Activated naive CD8-positive, alpha-beta T cell (primary cell): ENCODE measurements at regions not wholly inside any gene's neighbourhood (a gene's known extent, or its start where the extent isn't known, plus 50 kb on each side); places are given as distances from the start of the nearest gene placed in this dataset.

Source experiments
- H3K27ac Mint-ChIP-seq: one replicate; pipeline ENCODE4 v1.8.0; 2021; ENCODE audit warnings: mixed read lengths
- H3K27me3 Mint-ChIP-seq: one replicate; pipeline ENCODE4 v1.8.0; 2021; ENCODE audit warnings: mixed read lengths
- H3K36me3 Mint-ChIP-seq: one replicate; pipeline ENCODE4 v1.8.0; 2021; ENCODE audit warnings: mixed read lengths
- H3K4me1 Mint-ChIP-seq: one replicate; pipeline ENCODE4 v1.8.0; 2021; ENCODE audit warnings: low read depth, mixed read lengths
- H3K4me3 Mint-ChIP-seq: one replicate; pipeline ENCODE4 v1.8.0; 2021; ENCODE audit warnings: mild to moderate bottlenecking, mixed read lengths
- H3K9me3 Mint-ChIP-seq: one replicate; pipeline ENCODE4 v1.8.0; 2021; ENCODE audit warnings: low read depth, mixed read lengths

DNA sequence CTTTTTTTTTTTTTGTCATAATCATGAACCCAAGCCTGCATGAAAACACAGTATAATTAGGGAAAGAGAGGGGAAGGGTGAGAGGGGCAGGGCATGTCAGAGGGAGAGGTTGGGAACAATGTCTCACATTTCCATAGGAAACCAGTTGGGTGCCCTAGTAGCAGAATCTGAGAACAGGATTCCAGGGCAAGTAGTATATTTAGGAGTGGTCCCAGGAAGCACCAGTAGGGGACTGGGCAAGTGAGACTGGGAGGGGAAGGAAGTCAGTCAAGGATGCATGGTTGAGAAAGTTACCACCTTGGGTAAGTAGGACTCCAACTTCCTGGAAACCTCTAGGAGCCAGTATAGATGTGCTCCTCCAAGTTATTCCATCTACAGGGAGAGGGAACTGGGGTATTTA lies 88.6 kb upstream of the MAFB start:
- H3K36me3 Mint-ChIP-seq: no peaks in the 10 kb centered on the region

DNA sequence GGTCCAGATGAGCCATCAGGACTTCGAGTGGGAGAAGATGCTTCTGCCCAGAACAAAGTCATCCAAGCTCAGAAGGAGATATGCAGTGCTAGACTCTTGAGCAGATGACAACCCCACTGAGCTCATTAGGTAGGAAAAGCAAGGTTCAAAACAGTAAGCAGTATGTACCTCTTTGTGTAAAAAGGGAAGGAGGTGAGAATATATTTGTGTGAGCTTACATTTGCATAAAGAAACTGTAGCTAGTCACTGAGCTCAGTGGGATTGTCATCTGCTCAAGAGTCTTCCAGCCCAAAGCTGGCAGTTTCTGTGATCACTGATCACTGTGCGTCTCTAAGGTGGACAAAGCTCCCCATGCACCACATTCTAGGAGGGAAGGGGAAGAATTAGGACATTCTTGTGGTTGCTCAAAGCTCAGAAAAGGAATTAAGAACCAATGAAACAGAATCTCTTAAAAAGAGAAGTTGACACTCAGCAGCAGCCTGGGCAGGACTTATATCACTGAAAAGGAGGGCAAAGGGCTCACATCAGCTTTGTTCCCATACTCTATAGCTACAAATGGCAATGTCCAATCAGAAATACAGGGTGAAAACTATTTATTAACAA lies 90.0 kb upstream of the MAFB start:
- Mint-ChIP-seq H3K4me1 (no peaks in the 10 kb centered on the region), H3K27me3 (no peaks in the 10 kb centered on the region), H3K9me3 (no peaks in the 10 kb centered on the region), H3K4me3 (no peak overlapping the region), H3K36me3 (no peaks in the 10 kb centered on the region), H3K27ac (no peak overlapping the region)

More for the DNA sequence above, 88.6 kb upstream of the MAFB start:
- no peaks in the 10 kb centered on the region for H3K27me3 Mint-ChIP-seq
- H3K4me1 Mint-ChIP-seq: no peaks in the 10 kb centered on the region
- H3K9me3 Mint-ChIP-seq: no peaks in the 10 kb centered on the region
- no peak overlapping the region for H3K27ac Mint-ChIP-seq
- no peak overlapping the region for H3K4me3 Mint-ChIP-seq

DNA sequence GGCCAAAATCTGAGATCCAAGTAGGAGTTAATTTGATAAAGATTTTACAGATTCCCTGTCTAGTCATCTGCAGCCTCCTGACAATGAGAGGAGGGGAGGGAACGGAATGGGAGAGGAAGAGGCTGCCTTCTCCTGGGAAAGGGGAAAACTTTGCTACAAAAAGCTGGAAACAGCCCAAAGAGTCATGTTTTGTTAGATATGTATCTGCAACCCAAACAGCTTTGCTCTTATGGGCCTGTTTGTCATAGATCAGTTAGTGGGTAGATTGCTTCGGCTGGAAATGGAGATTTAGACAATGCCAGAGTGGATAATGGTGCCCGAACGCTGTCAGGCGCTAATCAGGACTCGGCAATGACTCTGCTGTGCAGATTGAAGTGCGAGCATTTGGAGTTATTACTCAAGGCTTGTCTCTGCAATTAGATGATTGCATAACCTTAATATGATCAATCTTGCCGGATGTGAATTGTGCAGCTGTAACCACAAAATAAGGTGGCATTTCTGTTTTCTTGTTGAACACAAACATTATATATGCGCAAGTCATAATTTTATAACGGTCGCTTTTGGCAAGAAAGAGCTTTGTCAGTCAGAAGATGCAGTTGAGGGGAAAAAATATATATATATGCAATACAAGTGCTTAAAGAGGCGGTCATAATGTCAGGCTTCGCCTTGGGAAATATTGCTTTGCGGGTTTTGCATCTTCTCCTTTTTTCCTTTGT lies 92.4 kb upstream of the MAFB start:
- H3K4me3 Mint-ChIP-seq: no peak overlapping the region
- no peaks in the 10 kb centered on the region for H3K4me1 Mint-ChIP-seq
- no peaks in the 10 kb centered on the region for H3K9me3 Mint-ChIP-seq
- H3K27me3 Mint-ChIP-seq: peaks cover under 1% of the 10 kb centered on the region
- H3K36me3 Mint-ChIP-seq: no peaks in the 10 kb centered on the region
- no peak overlapping the region for H3K27ac Mint-ChIP-seq

DNA sequence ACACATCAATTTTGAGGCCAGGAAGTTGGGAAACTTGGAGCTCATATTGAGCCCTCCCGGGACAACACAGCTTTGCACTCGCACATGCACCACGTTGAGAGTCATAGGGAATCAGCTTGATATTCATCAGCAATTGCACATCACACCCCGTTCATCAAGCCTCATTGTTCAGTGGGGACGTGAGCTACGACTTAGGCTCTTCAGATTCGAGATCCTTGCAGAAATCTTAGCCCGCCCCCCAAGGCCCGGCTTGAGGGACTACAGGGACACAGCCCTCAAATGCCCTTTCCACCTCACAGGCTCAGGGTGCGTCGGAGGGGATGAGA lies 93.0 kb upstream of the MAFB start:
- Mint-ChIP-seq H3K36me3 (no peaks in the 10 kb centered on the region), H3K27ac (no peak overlapping the region), H3K4me1 (no peaks in the 10 kb centered on the region), H3K27me3 (peaks cover 3% of the 10 kb centered on the region), H3K4me3 (no peak overlapping the region), H3K9me3 (no peaks in the 10 kb centered on the region)

DNA sequence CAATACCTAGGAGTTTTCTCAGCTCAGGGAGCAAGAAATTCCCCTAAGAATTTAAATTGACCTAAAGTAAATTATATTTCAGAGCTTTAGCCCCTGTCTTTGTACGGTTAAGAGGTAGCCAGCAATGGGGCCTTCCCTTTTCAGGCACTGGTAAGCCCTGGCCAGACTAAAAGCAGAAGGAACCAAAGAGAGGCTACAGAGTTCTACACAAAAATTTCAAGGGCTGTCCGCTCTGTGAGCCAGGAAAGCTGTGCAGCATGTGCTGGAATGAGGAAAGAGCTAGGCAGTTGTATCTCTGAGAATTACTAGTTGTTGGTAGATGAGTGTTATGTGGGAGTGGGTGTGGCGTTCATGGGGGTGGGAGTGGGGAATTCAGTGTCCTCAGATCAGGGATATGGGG lies 96.3 kb upstream of the MAFB start:
- H3K4me1 Mint-ChIP-seq: no peaks in the 10 kb centered on the region
- H3K9me3 Mint-ChIP-seq: no peaks in the 10 kb centered on the region
- no peak overlapping the region for H3K4me3 Mint-ChIP-seq
- no peak overlapping the region for H3K27ac Mint-ChIP-seq
- no peaks in the 10 kb centered on the region for H3K36me3 Mint-ChIP-seq
- peaks cover 10% of the 10 kb centered on the region for H3K27me3 Mint-ChIP-seq

DNA sequence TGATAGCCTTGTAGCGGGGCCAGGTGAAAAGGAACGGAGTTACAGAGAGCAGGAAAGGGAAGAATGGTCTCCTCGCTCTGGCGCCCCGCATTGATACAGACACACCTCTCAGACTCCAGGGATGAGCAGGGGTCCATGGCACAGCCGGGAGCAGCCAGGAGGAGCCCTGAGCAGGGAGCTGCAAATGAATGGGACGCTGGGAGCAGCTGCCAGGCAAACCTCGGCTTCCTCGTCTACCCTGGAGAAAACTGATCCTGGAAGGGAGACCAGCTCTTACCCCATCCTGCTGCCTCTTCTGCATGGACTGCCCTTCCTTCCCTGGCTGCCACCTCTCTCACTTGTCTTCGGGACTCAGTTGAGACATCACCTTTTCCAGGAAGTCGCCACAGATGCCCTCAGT lies 97.3 kb upstream of the MAFB start:
- H3K4me3 Mint-ChIP-seq: no peak overlapping the region
- H3K27me3 Mint-ChIP-seq: peaks cover 10% of the 10 kb centered on the region
- no peaks in the 10 kb centered on the region for H3K36me3 Mint-ChIP-seq
- H3K9me3 Mint-ChIP-seq: no peaks in the 10 kb centered on the region
- no peaks in the 10 kb centered on the region for H3K4me1 Mint-ChIP-seq
- H3K27ac Mint-ChIP-seq: no peak overlapping the region

DNA sequence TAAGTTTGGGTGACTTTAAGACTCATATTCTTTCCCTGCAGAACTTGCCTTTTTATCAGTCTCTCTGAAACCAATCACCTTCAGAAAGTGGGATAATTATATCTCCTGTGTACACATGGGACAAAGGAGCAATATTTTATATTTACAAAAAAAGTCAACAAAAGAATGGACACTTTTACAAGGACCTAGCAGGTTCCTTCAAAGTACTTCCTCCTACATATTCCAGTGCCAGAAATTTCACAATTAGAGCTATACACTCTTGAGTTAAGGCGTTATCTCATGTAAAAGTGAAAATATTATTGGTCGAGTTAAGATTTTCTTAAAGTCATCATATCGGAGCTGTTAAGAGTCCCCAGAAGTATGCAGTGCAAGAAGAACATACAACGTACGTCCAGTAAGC lies 98.9 kb upstream of the MAFB start:
- no peaks in the 10 kb centered on the region for H3K4me1 Mint-ChIP-seq
- H3K36me3 Mint-ChIP-seq: no peaks in the 10 kb centered on the region
- peaks cover 10% of the 10 kb centered on the region for H3K27me3 Mint-ChIP-seq

DNA sequence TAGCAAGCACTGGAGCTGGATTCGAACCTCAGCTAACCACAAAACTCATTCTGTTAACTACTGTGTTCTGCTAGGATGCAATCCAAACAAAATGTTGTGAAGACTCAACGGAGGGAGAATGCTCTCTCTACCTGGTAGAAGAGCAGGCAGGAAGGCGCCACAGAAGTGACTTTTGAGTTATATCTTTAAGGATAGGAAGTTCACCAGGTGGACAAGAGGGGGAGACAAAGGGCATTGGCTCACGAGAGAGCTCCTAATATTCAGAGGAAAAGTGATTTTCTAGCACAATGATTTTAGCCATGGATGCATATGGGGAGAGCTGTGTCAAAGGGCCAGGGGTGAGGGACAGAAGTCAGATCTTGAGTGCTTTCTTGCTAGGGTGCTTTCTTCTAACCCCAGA lies 108.4 kb upstream of the MAFB start:
- no peaks in the 10 kb centered on the region for H3K4me1 Mint-ChIP-seq
- H3K36me3 Mint-ChIP-seq: no peaks in the 10 kb centered on the region
- no peaks in the 10 kb centered on the region for H3K9me3 Mint-ChIP-seq
- H3K27me3 Mint-ChIP-seq: peaks cover 6% of the 10 kb centered on the region
- H3K27ac Mint-ChIP-seq: no peak overlapping the region
- no peak overlapping the region for H3K4me3 Mint-ChIP-seq

More for the DNA sequence above, 98.9 kb upstream of the MAFB start:
- Mint-ChIP-seq H3K9me3 (no peaks in the 10 kb centered on the region), H3K4me3 (no peak overlapping the region), H3K27ac (no peak overlapping the region)

DNA sequence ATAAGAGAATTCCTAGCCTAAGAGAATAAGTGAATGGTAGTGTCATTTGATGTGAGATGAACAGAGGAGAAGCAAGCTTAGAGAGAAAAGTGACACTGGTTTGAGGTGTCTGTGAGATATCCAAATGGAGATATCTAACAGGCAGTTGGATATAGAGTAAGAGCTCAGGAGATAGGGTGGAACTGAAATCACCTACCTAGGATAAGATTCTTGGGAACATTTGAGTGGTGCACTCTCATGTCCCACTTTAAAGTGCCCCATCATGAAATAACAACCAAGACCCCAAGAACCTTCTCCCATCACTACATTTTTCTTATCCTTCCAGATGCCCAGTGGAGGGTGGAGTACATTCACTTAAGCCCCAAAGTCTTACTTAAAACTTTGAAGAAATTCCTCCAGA lies 109.0 kb upstream of the MAFB start:
- Mint-ChIP-seq H3K27me3 (peaks cover 7% of the 10 kb centered on the region), H3K9me3 (no peaks in the 10 kb centered on the region), H3K36me3 (no peaks in the 10 kb centered on the region), H3K4me1 (no peaks in the 10 kb centered on the region), H3K27ac (no peak overlapping the region), H3K4me3 (no peak overlapping the region)

DNA sequence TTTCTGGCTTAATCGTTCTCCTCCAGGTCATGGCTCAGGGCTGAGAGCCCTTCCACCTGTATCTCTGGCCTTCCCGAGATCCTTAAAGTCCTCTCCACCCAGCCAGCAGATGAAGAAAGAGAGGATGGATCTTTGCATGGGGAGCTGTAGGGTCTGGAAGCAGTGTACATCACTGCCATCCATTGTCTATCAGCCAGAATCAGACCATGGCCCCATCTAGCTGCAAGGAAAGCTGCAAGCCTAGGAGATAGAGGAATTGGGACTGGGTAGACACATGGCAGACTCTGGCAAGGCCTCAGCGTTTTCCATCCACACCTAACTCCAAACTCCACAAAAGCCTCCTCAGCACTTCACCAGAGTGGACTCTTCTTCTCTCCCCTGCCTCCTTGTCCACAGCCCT lies 113.8 kb upstream of the MAFB start:
- H3K9me3 Mint-ChIP-seq: no peaks in the 10 kb centered on the region
- H3K4me1 Mint-ChIP-seq: no peaks in the 10 kb centered on the region
- no peak overlapping the region for H3K4me3 Mint-ChIP-seq
- peaks cover 2% of the 10 kb centered on the region for H3K27me3 Mint-ChIP-seq
- H3K36me3 Mint-ChIP-seq: no peaks in the 10 kb centered on the region
- H3K27ac Mint-ChIP-seq: no peak overlapping the region

DNA sequence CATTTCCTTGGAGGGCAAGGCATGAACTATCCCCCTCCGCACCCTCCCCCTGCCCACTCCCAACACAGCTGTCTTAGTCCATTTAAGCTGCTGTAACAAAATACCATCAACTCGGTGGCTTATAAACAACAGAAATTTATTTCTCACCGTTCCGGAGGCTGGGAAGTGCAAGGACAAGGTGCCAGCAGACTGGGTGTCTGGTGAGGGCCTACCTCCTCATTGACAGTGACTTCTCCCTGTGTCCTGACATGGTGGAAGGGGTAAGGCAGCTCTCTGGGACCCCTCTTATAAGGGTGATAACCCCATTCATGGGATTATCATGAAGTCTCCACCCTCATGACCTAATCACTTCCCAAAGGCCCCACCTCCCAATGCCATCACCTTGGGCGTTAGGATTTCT lies 114.3 kb upstream of the MAFB start:
- no peak overlapping the region for H3K27ac Mint-ChIP-seq
- H3K9me3 Mint-ChIP-seq: no peaks in the 10 kb centered on the region
- no peaks in the 10 kb centered on the region for H3K4me1 Mint-ChIP-seq
- H3K36me3 Mint-ChIP-seq: no peaks in the 10 kb centered on the region
- peaks cover 1% of the 10 kb centered on the region for H3K27me3 Mint-ChIP-seq
- H3K4me3 Mint-ChIP-seq: no peak overlapping the region

DNA sequence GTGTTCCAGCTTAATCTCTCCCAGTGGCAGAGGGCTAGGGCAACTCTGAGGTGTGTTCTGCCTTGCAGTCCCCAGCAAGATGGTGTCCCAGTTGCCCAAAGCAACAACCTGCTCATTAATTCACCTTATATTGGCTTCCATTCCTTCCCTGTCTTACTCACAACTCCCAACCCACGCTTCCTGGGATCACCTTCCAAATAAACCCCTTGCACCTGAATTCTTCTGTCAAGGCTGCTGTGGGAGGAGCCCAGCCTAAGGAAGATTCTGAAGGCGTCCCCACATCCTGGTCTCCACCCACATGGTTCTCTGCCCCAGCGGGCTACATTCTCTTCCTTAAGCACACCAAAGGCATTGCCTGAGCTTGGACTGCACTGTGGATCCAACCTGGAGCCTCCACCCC lies 116.6 kb upstream of the MAFB start:
- Mint-ChIP-seq H3K4me1 (no peaks in the 10 kb centered on the region), H3K36me3 (no peaks in the 10 kb centered on the region), H3K9me3 (no peaks in the 10 kb centered on the region), H3K4me3 (no peak overlapping the region), H3K27ac (no peak overlapping the region), H3K27me3 (peaks cover 1% of the 10 kb centered on the region)

DNA sequence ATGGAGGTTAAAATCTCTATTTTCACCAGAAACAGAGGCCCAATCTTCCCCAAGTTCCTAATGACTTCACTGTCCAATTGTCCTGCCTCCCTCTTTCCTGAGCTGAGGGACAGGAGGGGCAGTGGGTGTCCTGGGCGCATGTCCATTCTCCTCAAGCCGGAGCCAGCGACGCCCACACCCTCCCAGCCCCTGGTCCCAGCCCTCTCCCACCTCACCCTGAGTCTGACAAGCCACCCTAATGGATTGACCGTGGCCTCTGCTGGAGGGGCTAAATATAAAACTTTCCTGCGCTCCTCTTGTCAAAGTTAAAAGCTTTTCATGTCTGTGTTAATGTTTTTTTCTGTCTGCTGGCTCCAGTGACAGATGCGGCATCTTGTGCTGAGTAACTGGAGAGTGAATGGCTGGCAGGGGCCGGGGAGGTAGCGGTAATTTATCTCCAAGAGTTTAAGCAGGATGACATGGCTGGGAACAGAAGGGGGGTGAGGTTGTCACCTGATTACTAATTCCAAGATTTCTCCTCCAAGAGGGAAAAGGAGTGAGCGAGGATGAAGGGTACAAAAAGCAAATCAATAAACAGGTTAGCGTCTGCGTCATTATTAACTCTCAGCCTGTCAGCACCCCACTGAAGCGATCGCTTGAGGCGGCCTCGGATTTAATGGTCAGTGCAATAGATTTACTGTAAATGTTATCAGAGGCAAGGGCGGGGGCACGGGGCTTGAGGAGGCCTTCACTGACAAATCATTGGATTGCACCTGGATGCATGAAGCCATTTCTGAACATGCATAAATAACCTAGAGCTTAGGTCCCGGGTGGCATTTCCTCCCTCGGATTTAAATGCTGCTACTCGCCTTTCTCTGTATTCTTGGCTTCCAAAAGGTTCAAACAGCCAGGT lies 118.1 kb upstream of the MAFB start:
- Mint-ChIP-seq H3K4me1 (no peaks in the 10 kb centered on the region), H3K4me3 (no peak overlapping the region), H3K9me3 (no peaks in the 10 kb centered on the region), H3K27me3 (peaks cover 1% of the 10 kb centered on the region), H3K36me3 (no peaks in the 10 kb centered on the region), H3K27ac (no peak overlapping the region)

DNA sequence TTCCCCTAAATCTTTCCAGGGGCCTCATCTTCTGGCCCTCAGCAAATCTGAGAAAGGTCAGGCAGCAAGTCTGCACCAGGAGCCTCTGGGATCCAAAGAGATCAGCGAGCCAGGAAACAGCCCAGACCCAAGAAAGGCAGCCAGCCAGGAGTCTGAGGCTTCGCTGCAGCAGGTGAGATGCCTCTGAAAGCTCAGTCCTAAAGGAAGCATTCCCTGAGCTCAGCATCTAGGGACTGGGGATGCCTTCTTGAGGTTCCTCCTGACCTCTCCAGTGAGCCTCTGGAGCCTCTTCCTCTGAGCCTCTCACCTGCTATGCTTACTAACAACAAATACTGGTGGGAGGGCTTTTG lies 118.8 kb upstream of the MAFB start:
- Mint-ChIP-seq H3K27ac (no peak overlapping the region), H3K36me3 (no peaks in the 10 kb centered on the region), H3K4me3 (no peak overlapping the region), H3K4me1 (no peaks in the 10 kb centered on the region), H3K9me3 (no peaks in the 10 kb centered on the region), H3K27me3 (peaks cover 1% of the 10 kb centered on the region)

DNA sequence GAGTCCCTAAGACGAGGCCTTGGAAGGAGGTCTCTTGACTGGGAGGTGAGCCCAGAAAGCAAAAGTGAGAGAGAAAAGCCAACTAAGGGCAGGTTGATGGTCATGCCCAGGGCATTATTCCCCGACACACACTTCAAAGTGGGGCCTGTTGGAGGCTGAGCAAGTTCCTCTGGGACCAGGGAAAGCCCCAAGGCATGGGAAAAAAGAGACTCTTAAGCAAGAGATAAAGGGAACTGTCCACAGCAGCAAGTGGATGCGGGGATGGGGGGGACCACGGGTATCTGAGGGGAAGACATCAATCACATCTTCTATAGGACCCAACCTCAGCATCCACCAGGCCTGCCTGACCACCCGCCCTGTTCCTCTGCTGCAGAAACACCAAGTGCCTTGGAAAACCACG lies 119.9 kb upstream of the MAFB start:
- Mint-ChIP-seq H3K4me3 (no peak overlapping the region), H3K36me3 (no peaks in the 10 kb centered on the region), H3K9me3 (no peaks in the 10 kb centered on the region), H3K27ac (no peak overlapping the region), H3K27me3 (no peaks in the 10 kb centered on the region), H3K4me1 (no peaks in the 10 kb centered on the region)
